CD4-positive, alpha-beta T cell treated with Interleukin-15 for 1 hour (primary cell): ENCODE measurements at regions not wholly inside any gene's neighbourhood (a gene's known extent, or its start where the extent isn't known, plus 50 kb on each side); places are given as distances from the start of the nearest gene placed in this dataset.
"Not testable (repeated sequence)": the region's sequence is repeated elsewhere in the genome, so short reads cannot be mapped to it uniquely, and the experiment has no call there.

Experiments
- DNase-seq: peaks from one replicate; pipeline ENCODE4 v3.0.0-alpha.2; 2020

DNA sequence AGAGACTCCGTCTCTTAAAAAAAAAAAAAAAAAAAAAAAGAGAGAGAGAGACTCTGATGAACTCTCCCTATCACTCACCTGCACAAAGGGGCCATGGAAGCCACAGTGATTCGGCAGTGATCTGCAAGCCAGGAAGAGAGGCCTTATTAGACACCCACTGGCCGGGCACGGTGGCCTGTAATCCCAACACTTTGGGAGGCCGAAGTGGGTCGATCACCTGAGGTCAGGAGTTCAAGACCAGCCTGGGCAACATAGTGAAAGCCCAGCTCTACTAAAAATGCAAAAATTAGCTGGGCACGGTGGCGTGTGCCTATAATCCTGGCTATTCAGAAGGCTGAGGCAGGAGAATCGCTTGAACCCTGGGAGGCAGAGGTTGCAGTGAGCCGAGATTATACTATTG lies 198.5 kb upstream of the WSCD1 start:
- no peak for DNase-seq

DNA sequence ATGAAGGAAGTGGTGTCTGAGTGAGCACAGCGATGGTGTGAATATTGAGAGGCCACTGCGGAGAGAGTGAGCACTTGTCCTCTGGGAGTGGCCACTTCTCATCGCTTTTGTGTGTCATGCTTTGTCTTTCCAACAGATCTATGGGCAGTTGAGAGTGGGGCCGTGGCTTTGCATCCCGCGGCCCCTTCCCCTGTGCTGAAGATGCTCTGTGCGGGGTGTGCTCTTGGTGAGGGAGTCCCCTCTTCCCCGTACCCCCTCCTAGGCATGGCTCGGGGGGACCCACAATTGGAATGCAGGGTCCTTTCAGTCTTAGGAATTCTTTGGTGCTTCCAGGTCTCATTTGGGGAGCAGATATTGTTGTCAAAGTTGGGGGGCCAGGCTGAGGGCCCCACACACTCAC lies 197.3 kb upstream of the WSCD1 start:
- DNase-seq: no peak

DNA sequence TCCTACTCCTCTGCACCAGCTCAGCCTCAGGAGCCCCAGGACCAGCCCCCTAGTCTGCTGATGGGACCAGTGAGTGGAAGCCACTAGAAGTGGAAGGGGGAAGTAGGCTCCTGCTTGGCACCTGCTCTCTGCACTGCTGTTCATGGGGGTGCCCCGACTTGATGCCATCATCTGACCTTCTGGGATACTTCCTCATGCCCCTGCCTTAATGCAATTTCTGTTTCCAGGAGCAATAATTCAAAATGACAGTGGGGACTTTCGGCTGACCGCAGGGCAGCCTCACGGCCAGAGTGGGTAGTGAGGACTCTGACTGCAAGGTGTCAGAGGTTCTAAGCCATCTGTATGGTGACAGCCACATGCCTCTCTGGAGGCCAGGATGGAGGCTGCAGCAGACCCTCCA lies 196.4 kb upstream of the WSCD1 start:
- no peak for DNase-seq

DNA sequence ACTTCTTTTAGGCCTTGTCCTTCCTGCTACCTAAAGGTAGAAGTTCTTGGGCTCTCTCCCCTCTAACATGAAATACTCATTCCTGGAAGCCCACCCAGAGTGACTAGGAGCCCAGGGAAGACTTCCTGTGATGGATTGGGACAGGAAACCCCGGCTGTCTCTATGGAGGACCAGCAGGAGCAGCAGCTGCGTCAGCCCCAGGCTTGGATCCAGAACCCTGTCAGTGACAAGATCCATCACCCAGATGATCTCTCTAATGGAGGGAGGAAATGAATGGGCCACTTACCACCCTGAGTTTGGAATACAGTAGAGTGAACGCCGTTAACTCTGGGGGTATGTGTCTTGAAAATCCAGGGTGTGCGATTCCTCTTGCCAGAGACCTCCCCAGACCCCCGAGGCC lies 195.7 kb upstream of the WSCD1 start:
- DNase-seq: no peak

DNA sequence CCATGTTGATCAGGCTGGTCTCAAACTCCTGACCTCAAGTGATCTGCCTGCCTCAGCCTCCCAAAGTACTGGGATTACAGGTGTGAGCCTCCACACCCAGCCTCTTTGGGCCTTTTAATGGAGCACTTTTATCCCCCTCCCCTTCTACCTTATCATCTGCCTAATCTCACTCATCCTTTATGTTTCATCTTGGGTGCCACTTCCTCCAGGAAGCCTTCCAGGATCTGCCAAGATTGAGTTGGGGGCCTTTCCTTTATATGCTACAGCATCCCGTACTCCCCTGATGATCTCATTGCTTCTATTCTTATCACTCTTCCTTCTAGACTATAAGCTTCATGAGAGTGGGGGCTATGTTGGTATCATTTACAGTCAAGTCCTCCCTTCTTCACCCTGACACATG lies 192.8 kb upstream of the WSCD1 start:
- no peak for DNase-seq

DNA sequence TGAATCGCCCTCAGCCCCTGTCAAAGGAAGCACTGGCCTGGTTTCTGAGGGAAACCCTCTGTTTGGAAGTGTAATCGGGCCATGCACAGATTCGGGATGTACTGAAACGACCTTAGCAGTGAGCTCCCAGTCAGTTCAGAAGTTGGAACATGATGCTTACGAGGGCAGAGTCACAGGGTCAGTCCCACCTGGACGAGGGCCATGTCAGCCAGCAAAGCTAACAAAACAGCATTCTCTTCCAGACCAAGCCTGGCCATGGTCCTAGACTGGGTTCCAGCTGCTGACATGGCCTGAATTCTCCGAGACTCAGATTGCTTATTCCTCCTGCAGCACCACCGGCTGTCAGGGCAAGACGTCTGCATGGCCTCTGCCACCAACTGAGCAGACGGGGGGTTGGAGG lies 192.2 kb upstream of the WSCD1 start:
- no peak for DNase-seq

DNA sequence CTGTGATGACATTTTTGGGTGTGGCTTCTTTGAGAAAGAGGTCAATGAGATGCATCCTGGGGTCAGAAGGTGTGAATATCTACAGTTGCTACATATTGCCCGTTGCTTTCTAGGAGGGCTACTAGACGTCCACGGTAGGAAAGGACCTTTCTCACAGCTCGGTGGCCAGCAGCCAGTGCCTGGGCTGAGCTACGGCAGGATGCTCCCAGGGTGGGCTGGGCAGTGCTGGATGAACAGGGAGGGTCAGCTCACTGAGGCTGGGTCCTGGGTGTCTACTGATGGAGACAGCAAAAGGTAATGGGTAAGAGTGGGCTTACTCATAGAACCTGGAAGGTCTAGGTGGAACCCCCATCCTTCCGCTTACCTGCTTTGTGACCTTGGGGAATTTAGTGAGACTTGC lies 188.3 kb upstream of the WSCD1 start:
- no peak for DNase-seq

DNA sequence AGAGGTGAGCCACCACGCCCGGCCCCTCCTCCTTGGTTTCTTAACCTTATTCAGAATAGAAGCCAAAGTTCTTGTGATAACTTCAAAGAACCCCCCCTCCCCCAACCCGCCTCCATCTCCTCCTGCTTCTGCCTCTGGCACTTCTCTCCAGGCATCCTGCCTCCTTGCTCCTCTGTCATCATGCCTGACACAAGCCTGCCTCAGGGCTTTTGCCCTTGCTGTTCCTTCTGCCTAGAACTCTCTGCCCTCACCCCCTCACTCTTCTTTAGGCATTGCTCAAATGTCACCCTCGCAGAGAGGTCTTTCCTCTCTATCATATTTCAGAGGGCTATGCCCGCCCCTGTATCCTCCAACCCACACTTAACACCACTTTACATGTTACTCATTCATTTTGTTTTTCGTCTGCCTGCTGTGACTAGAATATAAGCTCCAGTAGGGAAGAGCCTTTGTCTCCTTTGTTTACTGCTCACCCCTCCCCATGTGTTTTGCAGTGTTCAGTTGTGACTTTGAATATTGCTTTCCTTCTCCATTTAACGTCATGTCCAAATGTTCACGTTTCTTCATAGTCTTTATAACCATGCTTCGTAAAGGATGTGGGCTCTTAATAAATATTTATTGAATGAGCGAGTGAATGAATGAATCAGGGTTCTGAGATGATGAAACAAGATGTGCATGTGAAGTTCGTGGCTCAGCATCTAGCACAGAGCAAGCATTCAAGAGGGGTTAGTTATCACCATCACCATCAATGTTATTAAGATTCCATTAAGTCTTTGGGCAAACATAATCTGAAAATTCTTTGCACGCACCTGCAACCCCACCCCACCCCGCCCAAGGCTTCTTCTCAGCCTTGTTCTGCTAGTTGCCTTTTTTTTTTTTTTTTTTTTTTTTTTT lies 186.2 kb upstream of the WSCD1 start:
- DNase-seq: no peak

DNA sequence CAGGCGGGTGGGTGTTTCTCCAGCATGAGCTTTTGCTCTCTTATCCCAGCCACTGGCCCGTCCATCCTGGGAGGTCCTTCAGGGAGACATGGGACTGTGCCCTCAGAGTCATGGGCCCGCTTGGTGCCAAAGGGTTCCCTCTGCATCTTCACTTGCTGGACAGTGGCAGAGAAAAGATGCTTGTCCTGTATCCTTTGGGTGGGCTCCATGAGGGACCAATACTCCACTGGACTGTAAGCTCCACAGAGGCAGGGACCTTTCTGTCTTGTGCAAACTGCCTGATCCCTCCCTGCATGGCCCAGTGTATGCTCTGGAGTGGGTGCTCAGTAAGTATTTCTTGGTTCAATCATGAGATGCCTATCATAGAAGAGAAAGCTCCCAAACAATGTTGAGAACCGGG lies 184.8 kb upstream of the WSCD1 start:
- no peak for DNase-seq

DNA sequence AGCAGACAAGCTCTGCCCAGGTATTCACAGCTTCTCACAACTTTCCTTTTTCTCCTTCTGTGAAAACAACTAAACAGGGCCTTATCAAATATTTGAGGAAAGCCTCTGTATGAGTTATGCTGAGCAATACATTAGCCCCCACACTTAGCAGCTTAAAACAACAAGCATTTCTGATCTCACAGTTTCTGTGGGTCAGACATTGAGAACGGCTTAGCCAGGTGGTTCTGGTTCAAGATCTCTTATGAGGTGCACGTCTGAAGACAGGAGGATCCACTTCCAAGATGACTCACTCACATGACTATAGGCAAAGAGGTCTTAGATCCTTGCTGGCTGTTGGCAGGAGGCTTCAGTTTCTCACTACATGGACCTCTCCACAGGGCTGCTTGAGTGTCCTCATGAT lies 181.4 kb upstream of the WSCD1 start:
- DNase-seq: no peak

DNA sequence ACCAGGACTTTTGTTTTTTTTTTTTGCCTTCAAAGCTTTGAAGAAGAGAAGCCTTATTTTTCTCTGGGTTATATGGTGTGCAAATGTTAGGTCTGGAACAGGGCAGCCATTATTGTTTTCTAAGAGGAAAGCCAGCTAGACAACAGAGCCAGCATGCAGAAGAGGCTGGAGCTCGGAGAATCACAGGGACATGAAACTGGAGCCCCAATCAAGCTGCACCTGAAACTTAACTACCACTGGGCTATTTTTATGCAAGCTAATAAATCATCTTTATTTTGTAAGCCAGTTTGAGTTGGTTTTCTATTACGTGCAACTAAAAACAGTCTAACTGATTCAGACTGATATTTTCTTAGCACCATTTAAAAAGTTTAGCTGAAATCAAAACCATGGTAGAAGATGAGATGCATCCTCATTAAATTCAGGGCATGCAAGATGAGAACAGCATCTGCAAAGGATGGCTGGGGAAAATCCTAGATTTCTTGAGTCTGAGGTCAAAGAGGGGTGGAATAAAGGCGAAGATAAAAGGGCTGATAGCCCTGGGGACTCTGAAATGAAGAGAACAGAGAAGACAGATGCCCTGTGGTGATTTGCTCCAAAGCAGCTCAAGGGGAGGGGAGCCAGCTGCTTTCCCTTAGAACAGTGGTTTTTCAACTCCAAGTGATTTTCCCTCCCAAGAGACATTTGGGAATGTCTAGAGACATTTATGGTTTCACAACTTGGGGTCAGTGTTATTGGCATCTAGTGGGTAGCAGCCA lies 177.1 kb upstream of the WSCD1 start:
- DNase-seq: no peak

DNA sequence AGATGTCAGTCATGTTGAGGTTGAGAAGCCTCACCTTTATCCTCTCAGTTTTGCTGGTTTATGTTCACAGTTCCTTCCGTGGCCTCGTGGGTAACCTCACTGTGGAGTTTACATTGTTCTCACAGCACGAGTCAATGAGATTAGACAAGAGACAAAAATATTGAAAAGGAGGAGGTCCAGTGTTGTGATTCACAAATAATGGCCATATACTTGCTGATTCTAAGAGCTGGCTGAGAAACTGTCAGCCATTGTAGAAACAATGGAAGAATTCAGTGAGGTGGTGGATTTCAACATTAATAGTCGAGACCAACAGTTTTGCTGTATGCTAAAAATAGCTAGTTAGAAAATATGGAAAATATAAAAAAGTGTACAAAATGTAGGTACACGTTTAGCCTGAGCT lies 176.4 kb upstream of the WSCD1 start:
- no peak for DNase-seq

DNA sequence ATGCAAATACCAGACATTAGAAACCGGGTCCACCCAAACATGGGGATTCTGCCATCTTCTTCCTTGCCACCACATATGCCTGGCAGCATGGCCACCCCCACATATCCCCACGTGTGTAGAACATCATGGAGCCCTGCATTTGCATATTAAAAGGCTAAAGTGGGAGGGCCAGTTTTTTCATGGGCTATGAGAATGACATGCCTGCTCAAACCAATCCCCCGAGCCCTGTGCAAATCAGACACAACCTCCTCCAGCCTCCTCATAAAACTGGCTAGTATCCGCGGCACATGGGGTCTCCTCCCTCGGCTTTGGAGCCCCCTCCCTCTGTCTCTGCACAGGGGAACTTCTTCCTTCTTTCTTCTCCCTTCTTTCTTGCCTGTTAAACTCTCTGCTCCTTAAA lies 174.9 kb upstream of the WSCD1 start:
- DNase-seq: no peak

DNA sequence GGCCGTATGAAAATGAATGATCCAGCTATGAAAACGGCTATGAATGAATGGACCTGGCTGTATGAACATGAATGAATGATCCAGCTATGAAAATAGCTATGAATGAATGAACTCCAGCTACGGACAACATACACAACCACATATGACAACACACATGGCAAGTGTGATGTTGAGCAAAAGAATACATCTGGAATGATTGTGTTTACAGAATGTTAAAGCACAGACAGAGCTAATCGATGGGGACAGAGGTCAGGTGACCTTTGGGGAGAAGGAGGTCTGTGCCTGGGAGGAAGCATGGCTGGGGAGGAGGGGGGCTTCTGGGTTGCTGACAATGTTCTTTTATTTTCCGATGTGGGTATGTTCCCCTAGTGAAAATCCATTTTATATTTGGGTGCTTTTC lies 174.0 kb upstream of the WSCD1 start:
- DNase-seq: no peak

DNA sequence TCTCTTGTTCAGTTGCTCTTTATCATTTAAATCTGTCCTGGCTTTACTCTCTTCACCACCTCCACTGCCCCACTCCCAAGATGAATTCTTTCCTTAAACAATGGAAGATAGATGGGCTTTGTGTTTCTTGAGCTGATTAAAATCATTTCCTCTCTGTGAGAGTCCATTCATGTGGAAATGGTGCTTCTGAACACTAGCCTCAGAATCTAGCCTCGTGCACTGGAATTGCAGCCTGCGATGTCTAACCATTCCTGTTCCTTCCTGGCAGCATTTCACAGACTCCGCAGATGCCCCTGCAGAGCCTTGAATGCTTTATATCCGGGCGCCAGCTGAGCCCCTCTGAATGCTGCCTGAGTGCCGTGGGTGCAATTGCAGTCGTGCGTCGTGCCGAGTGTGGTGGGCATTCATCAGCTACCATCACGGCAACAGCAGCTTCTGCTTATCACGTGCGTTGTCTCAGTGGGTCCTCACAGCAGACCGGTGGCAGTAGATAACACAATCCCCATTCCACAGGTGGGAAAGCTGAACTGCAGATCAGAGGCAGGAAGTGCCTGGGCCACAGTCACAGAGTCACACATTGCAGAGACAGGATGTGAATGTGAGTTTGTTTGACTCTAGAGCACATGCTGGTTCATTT lies 172.8 kb upstream of the WSCD1 start:
- no peak for DNase-seq

DNA sequence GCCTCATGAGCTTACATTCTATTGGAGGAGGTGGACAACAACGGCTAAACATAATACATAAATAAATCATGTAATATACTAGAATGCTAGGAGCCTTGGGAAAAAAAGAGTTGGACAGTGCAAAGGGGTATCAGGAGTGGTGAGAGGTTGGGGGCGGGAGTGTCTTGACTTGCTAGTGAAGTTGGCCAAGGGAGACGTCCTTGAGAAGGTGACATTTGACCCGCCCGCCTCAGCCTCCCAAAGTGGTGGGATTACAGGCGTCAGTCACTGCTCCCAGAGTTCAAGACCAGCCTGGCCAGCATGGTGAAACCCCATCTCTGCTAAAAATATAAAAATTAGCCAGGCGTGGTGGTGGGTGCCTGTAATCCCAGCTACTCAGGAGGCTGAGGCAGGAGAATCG lies 172.2 kb upstream of the WSCD1 start:
- not testable (repeated sequence) for DNase-seq

DNA sequence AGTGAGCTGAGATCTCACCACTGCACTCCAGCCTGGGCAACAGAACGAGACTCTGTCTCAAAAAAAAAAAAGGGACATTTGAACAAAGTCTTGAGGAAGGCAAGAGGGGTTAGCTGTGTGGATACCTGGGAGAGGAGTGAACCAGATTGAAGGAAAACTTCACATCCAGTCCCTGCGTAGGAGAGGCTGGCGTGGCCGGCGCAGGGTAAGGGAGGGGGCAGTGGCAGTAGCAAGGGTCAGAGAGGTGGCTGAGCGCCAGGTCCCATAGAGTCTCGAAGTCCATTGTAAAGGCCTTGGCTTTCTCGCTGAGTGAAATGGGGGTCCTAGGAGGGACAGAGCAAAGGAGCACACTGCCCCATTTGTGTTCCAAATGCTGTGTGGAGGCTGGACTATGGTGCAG lies 171.8 kb upstream of the WSCD1 start:
- DNase-seq: no peak

DNA sequence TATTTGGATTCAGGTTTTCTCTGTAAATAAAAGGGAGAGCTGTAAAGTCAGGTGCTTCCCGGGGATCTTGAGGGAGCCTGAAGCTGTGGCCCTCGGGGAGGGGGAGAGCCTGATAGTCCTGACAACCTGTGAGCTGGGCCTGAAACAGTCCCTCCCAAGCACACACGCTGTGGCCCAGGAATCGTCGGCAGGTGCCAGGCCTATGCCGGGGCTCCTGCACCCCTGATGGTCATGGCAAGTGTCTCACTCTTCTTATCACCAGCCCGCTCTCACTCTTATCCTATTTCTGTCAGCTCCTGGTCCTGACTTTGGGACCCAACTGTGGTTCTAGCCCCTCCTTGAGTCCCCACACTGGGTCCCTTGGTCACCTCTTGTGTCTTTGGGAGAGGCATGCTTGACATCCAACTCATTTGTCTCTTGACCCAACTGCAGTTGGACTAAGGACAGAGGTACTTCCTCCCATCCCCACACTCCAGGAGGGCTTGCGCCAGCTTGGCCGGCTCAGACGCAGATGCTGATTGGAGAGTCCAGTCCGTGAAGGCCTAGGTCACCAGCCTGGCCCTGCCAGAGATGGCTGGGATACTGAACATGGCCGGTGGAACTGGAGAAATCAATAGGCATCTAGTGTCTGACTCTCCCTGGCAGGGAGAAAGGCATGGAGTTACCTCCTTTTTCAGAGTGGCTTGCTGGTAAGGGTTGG lies 170.5 kb upstream of the WSCD1 start:
- DNase-seq: no peak

DNA sequence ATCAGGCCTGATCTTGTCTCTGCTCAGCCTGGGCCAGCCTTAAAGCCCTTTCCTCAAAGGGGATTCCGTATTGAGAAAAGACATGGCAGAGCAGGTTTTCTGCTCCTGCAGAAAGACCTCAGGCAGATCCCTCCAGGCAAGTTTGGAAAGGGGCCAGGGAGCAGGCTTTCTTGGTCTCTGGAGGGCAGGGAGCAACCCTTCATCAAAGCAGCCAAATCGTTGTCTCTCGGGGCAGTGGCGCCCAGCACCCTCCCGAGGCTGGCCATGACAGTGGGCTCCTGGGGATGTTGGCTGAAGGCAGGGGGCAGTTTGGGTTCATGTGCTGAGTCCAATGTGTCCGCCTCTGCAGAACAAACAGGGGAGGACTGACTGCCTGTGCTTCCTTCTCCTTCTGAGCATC lies 168.4 kb upstream of the WSCD1 start:
- no peak for DNase-seq

DNA sequence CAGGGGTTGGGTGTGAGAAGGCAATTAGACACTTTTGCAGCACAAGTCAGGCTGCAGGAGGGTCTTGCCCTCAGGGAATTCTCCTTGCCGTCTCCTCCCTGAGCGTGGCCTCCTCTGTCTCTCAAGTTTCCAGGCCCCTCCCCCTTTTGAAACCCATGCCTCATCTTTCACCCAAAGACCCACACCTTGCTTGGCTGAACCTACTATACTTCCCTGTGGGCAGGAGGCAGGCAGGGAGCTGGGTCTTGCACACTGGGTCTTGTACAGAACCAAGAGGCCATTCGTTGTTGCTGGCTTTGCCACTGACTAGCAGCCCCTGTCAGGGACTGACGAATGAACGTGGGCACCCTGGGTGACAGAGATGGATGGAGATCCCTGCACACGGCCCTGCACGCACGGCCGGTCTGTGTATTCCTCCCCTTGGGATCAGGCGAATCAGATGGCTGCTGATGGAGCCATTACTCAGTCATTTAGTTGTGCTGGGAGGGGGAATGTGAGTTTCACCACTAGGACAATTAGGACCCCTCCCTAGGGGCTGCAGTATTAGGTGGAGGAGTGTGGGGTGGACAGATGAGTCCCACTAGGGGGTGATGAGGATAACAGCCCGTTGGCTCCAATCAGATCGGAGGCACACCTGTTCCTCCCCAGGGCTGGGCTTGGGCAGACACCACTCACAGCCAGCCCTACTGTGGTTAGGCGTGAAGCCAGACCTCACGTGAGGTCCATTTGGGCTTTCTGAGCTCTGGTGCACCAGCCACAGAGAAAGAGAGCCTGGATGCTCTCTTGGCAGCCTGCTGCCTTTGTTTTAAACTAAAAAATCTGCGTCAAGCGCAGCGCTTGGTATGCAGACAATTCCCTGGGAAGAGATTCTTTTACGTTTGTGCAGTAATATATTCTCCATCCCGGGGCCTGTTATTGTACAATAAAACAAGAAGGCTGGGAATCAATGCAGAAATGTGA lies 167.7 kb upstream of the WSCD1 start:
- DNase-seq: no peak

DNA sequence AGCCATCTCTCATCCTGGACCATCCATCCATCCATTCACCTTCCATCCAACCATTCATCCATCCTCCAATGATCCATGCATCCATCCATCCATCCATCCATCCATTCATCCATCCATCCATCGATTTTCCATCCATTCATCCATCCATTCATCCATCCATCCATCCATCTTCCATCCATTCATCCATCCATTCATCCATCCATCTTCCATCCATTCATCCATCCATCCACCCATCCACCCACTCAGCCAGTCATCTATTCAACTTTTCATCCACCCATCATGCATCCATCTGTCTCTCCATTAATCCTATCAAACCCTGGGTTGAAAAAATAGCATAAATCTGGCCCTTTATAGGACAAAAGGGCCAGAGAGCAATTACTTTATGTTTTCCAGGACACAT lies 158.3 kb upstream of the WSCD1 start:
- DNase-seq: no peak

DNA sequence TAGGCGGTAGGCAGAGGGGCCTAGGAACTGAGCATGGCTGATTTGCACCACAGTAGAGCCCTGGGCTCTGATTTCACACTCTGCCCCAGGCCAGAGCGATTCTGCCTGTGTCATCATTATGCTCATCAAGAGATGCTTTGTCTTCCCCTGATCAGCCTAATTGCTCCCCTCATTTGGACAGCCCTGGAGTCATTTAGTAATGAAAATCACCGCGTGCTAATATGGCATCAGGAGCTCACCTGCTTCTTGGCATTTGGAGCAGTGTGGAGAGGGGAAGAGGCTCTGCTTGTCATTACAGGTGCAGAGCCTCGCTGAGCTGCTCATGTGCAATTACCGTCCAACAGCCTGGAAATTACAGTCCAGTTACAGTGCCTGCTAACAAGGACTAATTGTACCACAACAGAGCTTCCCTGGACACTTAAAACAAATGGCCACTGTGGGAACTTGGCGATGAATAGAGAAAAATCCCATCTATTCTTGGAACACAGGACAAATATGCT lies 157.1 kb upstream of the WSCD1 start:
- DNase-seq: no peak
